GM23338 (cell line): ENCODE measurements at regions not wholly inside any gene's neighbourhood (a gene's known extent, or its start where the extent isn't known, plus 50 kb on each side); places are given as distances from the start of the nearest gene placed in this dataset.
"Not testable (repeated sequence)": the region's sequence is repeated elsewhere in the genome, so short reads cannot be mapped to it uniquely, and the experiment has no call there.

ENCODE experiments used
- ATAC-seq: fragments of 200-7000 bp; cut with Tn5 transposase; 3 replicates; pipeline ENCODE4 v1.9.1; 2020
- DNase-seq: peaks from one replicate; pipeline ENCODE4 v3.0.0-alpha.2; 2015; ENCODE audit warnings: low spot score
- H2AFZ ChIP-seq: fragments of 200-600 bp; sonication (generic); 2 replicates; pipeline ENCODE4 v1.8.0; 2016; ENCODE audit warnings: antibody characterized with exemption, mild to moderate bottlenecking, moderate library complexity
- H3F3A ChIP-seq: fragments of 200-600 bp; sonication (generic); replicated peaks from 2 replicates; pipeline ENCODE4 v1.8.0; 2017; ENCODE audit warnings: antibody characterized with exemption, mixed run types, low read depth
- H3K27ac ChIP-seq: fragments of 200-600 bp; sonication (generic); 2 replicates; pipeline ENCODE4 v1.6.1; 2016; ENCODE audit warnings: low read depth
- H3K27me3 ChIP-seq: fragments of 200-600 bp; sonication (generic); 2 replicates; pipeline ENCODE4 v1.8.0; 2016; ENCODE audit warnings: mild to moderate bottlenecking, mixed run types, moderate library complexity; ENCODE audit not compliant: insufficient read depth
- H3K36me3 ChIP-seq: fragments of 200-600 bp; sonication (generic); 2 replicates; pipeline ENCODE4 v1.8.0; 2016; ENCODE audit warnings: mild to moderate bottlenecking; ENCODE audit not compliant: insufficient read depth
- H3K4me1 ChIP-seq: fragments of 200-600 bp; sonication (generic); 2 replicates; pipeline ENCODE4 v1.8.0; 2016; ENCODE audit warnings: mild to moderate bottlenecking, moderate library complexity; ENCODE audit not compliant: insufficient read depth
- H3K4me2 ChIP-seq: fragments of 200-600 bp; sonication (generic); 2 replicates; pipeline ENCODE4 v1.7.1; 2017; ENCODE audit warnings: mixed run types
- H3K4me3 ChIP-seq: fragments of 200-600 bp; sonication (generic); 2 replicates; pipeline ENCODE4 v1.6.1; 2016; ENCODE audit warnings: mixed run types
- H3K79me2 ChIP-seq: fragments of 200-600 bp; sonication (generic); replicated peaks from 2 replicates; pipeline ENCODE4 v1.8.0; 2017; ENCODE audit warnings: mild to moderate bottlenecking; ENCODE audit not compliant: insufficient read depth
- H3K9me2 ChIP-seq: fragments of 200-600 bp; sonication (generic); 2 replicates; pipeline ENCODE4 v1.8.0; 2017; ENCODE audit not compliant: insufficient read depth
- H4K20me1 ChIP-seq: fragments of 200-600 bp; sonication (generic); replicated peaks from 2 replicates; pipeline ENCODE4 v1.8.0; 2017; ENCODE audit warnings: mild to moderate bottlenecking; ENCODE audit not compliant: insufficient read depth
- H3K27ac Mint-ChIP-seq: 2 replicates; pipeline ENCODE4 v1.8.0; 2020; ENCODE audit warnings: inconsistent platforms, mild to moderate bottlenecking, moderate library complexity, mixed read lengths
- H3K27me3 Mint-ChIP-seq: 3 replicates; pipeline ENCODE4 v1.8.0; 2022; ENCODE audit warnings: low read depth, mild to moderate bottlenecking, moderate library complexity, mixed read lengths, inconsistent platforms; ENCODE audit not compliant: insufficient read depth, poor library complexity
- H3K36me3 Mint-ChIP-seq: 3 replicates; pipeline ENCODE4 v1.8.0; 2021; ENCODE audit warnings: low read depth, mild to moderate bottlenecking, inconsistent platforms, moderate library complexity, mixed read lengths
- H3K4me1 Mint-ChIP-seq: 3 replicates; pipeline ENCODE4 v1.8.0; 2020; ENCODE audit warnings: mild to moderate bottlenecking, inconsistent platforms, mixed read lengths
- H3K4me3 Mint-ChIP-seq: 3 replicates; pipeline ENCODE4 v1.8.0; 2021; ENCODE audit warnings: moderate library complexity, mild to moderate bottlenecking, inconsistent platforms, mixed read lengths
- H3K9me3 Mint-ChIP-seq: 3 replicates; pipeline ENCODE4 v1.8.0; 2020; ENCODE audit warnings: moderate library complexity, mild to moderate bottlenecking, inconsistent platforms, mixed read lengths
- CTCF ChIP-seq, 2 experiments: fragments of 200-600 bp in 1 of 2; sonication (generic) in 1 of 2; conservative IDR thresholded peaks; 2 replicates each; pipeline versions ENCODE4 v1.5.1 to v1.6.1; 2016 to 2017; ENCODE audit warnings: antibody characterized with exemption in 2 of 2, low read depth in 2 of 2, mild to moderate bottlenecking in 2 of 2, moderate library complexity in 1 of 2
- JUNB ChIP-seq: IDR thresholded peaks from one replicate; pipeline ENCODE4 v1.6.1; 2016; ENCODE audit warnings: antibody characterized with exemption; ENCODE audit not compliant: unreplicated experiment
- NANOG ChIP-seq: IDR thresholded peaks from 2 replicates; pipeline ENCODE4 v1.6.1; 2016; ENCODE audit warnings: antibody characterized with exemption, borderline replicate concordance
- REST ChIP-seq: IDR thresholded peaks from one replicate; pipeline ENCODE4 v1.6.1; 2018; ENCODE audit warnings: antibody characterized with exemption; ENCODE audit not compliant: unreplicated experiment
- ZNF331 ChIP-seq: fragments of 250-450 bp; sonication (Bioruptor Pico); IDR thresholded peaks from 2 replicates; pipeline ENCODE4 v1.5.0; 2020; ENCODE audit warnings: low read depth, mild to moderate bottlenecking, moderate library complexity

GRCh38 chr2:176577054-176577453, 307.8 kb downstream of the MTX2 start:
- Histone ChIP-seq H3K4me2 (no peak overlapping the region), H3K4me3 (no peak overlapping the region), H3K27ac (no peak overlapping the region), H3K79me2 (no peaks in the 10 kb centered on the region), H3K27me3 (no peaks in the 10 kb centered on the region), H3K4me1 (no peaks in the 10 kb centered on the region), H4K20me1 (no peaks in the 10 kb centered on the region), H3K36me3 (no peaks in the 10 kb centered on the region), H2AFZ (no peak overlapping the region), H3K9me2 (0 out of 2 replicates have a peak, but pooled peaks cover 3% of the 10 kb centered on the region), H3F3A (no peaks in the 10 kb centered on the region)
- H3K27me3 Mint-ChIP-seq, result peaks cover 2% of the 10 kb centered on the region
- DNase-seq, result no peak
- H3K4me1 Mint-ChIP-seq, result peaks cover 6% of the 10 kb centered on the region; the same call in 1 of the 3 replicates
- no peaks in the 10 kb centered on the region for H3K9me3 Mint-ChIP-seq
- H3K36me3 Mint-ChIP-seq, result no peaks in the 10 kb centered on the region
- no peak for ATAC-seq
- TF ChIP-seq REST (no peak), NANOG (no peak), JUNB (no peak)
- no peak overlapping the region for H3K4me3 Mint-ChIP-seq
- no peak overlapping the region for H3K27ac Mint-ChIP-seq

GRCh38 chr2:176578292-176578691, 309.1 kb downstream of the MTX2 start:
- H3K9me3 Mint-ChIP-seq, H3K4me1 ChIP-seq, ATAC-seq, H3K4me1 Mint-ChIP-seq, H3K4me2 ChIP-seq, H4K20me1 ChIP-seq, DNase-seq, H3K4me3 Mint-ChIP-seq, H3K36me3 ChIP-seq, H3K27me3 Mint-ChIP-seq, H3K79me2 ChIP-seq, H3K27me3 ChIP-seq, H3K27ac ChIP-seq, H2AFZ ChIP-seq, H3K4me3 ChIP-seq, H3K27ac Mint-ChIP-seq, H3K9me2 ChIP-seq, H3K36me3 Mint-ChIP-seq, H3F3A ChIP-seq: not testable (repeated sequence)

GRCh38 chr2:176579608-176580007, 310.4 kb downstream of the MTX2 start:
- Histone ChIP-seq H3K4me1 (no peaks in the 10 kb centered on the region), H2AFZ (no peak overlapping the region), H3K36me3 (no peaks in the 10 kb centered on the region), H3F3A (no peaks in the 10 kb centered on the region), H3K9me2 (0 out of 2 replicates have a peak, but pooled peaks cover 3% of the 10 kb centered on the region), H3K27me3 (no peaks in the 10 kb centered on the region), H3K4me2 (no peak overlapping the region), H4K20me1 (no peaks in the 10 kb centered on the region), H3K4me3 (no peak overlapping the region), H3K27ac (no peak overlapping the region), H3K79me2 (no peaks in the 10 kb centered on the region)
- H3K9me3 Mint-ChIP-seq, result no peaks in the 10 kb centered on the region
- no peak overlapping the region for H3K4me3 Mint-ChIP-seq
- ATAC-seq, result no peak
- H3K27ac Mint-ChIP-seq, result no peak overlapping the region
- no peaks in the 10 kb centered on the region for H3K36me3 Mint-ChIP-seq
- H3K27me3 Mint-ChIP-seq, result peaks cover 2% of the 10 kb centered on the region
- H3K4me1 Mint-ChIP-seq, result peaks cover 8% of the 10 kb centered on the region; the same call in 2 of the 3 replicates
- no peak for DNase-seq
- TF ChIP-seq NANOG, result no peak
- TF ChIP-seq CTCF (conservative IDR thresholded peaks at IDR 0.05; ENCODE audit: low read depth in 2 of 2), result no peak
- TF ChIP-seq ZNF331 (CRISPR knock-in tag), result no peak
